ENCODE measurements at regions not wholly inside any gene's neighbourhood (a gene's known extent, or its start where the extent isn't known, plus 50 kb on each side); places are given as distances from the start of the nearest gene placed in this dataset. TPM values are rescaled to one million over a fixed set of nuclear protein-coding genes. Genes with fewer than 3 reads are reported as not detected.

DNA sequence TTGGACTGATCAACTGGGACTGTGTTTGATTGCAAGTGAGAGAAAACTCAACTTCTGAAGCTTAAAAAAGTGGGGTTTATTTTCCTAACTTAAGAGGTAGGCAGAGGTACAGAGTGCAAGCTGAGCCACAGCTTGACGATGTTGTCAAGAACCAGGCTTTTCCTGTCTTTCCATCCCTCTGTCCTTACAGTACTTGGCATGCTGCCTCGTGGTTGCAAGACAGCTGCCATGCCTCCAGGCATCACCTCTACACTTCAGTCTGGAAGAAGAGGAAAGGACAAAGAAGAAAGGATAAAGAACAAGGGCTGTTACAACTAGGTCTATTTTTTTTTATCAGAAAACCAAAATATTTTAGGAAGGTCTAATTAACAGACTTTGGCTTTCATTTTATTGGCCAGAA is 51.8 kb upstream of the GALNT15 start:
- H3K4me3 ChIP-seq = no peak overlapping the region
- no peaks in the 10 kb centered on the region for H3K4me1 ChIP-seq
- H3K27ac ChIP-seq = no peak overlapping the region
- H3K27me3 ChIP-seq = no peaks in the 10 kb centered on the region
- no peak overlapping the region for H3K9ac ChIP-seq (ENCODE audit: low read depth in 2 of 2, low read length in 2 of 2)
- no peak for DNase-seq
- intact Hi-C loops (cut with DNase I) = no loop called here
- H3K9me3 ChIP-seq = no peaks in the 10 kb centered on the region
- no peak for TF ChIP-seq CTCF (IDR thresholded peaks at IDR 0.05)
- H3K36me3 ChIP-seq = no peaks in the 10 kb centered on the region

DNA sequence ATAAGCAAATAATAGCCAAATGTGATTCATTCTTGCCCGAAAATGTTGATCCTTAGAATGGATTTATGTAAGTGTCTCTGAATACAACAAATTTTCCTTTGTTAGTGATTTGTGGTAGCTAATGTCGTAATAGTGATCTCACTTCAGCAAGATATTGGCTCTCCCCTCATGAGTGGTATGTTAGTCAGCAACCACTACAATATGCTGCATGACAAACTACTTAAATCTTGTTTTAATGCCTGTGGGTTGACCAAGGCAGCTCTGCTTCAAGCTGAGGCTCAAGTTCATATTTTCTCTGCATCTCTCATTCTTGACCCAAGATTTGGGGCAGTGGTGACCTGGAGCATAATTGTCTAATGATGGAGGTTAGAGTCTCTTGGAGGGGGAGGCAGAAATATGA is 49.8 kb upstream of the GALNT15 start:
- no peaks in the 10 kb centered on the region for H3K4me1 ChIP-seq
- H3K27ac ChIP-seq = no peak overlapping the region
- no peak overlapping the region for H3K9ac ChIP-seq (ENCODE audit: low read depth in 2 of 2, low read length in 2 of 2)
- intact Hi-C loops (cut with DNase I) = no loop called here
- no peak for DNase-seq
- no peak overlapping the region for H3K4me3 ChIP-seq
- TF ChIP-seq CTCF (IDR thresholded peaks at IDR 0.05) = no peak
- H3K36me3 ChIP-seq = no peaks in the 10 kb centered on the region
- no peaks in the 10 kb centered on the region for H3K9me3 ChIP-seq
- H3K27me3 ChIP-seq = no peaks in the 10 kb centered on the region

Small RNA genes in the stretch of these regions (microRNA-seq; reads per million reads assigned to microRNA genes)
- gene MIR563 = not detected

All from colonic mucosa (tissue), 4 donors.